H1 (cell line): ENCODE measurements at regions not wholly inside any gene's neighbourhood (a gene's known extent, or its start where the extent isn't known, plus 50 kb on each side); places are given as distances from the start of the nearest gene placed in this dataset.

Source experiments
- CTCF ChIA-PET: fragments of 300-600 bp; sonication (Branson Sonifier 250); formaldehyde crosslinking; loops from one replicate; lab custom pipeline; 2021; ENCODE audit not compliant: partially characterized antibody; lab: Charles Lee
- POLR2A ChIA-PET: fragments of 300-600 bp; sonication (Branson Sonifier 250); formaldehyde crosslinking; loops from one replicate; lab custom pipeline; 2021; ENCODE audit warnings: inconsistent platforms; ENCODE audit not compliant: partially characterized antibody; lab: Charles Lee
- DNase-seq, 2 experiments: peaks; one replicate each; pipeline versions ENCODE4 v3.0.0 to v3.0.0-alpha.2; 2010 to 2022; ENCODE audit warnings: low spot score in 2 of 2, low read depth in 1 of 2, mixed read lengths in 1 of 2
- FAIRE-seq: peaks from 2 replicates; lab custom pipeline; 2011; peaks lifted over from hg19 to GRCh38; lab: Jason Lieb, UNC
- H2AFZ ChIP-seq: 2 replicates; pipeline ENCODE4 v1.8.1; 2012; ENCODE audit warnings: low read length, inconsistent platforms
- H2AK5ac ChIP-seq: 2 replicates; pipeline ENCODE4 v1.6.1; 2013; ENCODE audit warnings: low read depth, low read length
- H2BK120ac ChIP-seq: replicated peaks from 2 replicates; pipeline ENCODE3; 2013; ENCODE audit warnings: low read depth, low read length, inconsistent platforms
- H2BK12ac ChIP-seq: 2 replicates; pipeline ENCODE4 v1.6.1; 2013; ENCODE audit warnings: low read depth, low read length
- H2BK15ac ChIP-seq: 2 replicates; pipeline ENCODE4 v1.6.1; 2013; ENCODE audit warnings: low read length
- H2BK20ac ChIP-seq: 2 replicates; pipeline ENCODE4 v1.6.1; 2013; ENCODE audit warnings: low read length
- H2BK5ac ChIP-seq: 2 replicates; pipeline ENCODE4 v1.6.1; 2013; ENCODE audit warnings: low read depth, low read length
- H3K14ac ChIP-seq: 2 replicates; pipeline ENCODE4 v1.6.1; 2013; ENCODE audit warnings: inconsistent platforms; ENCODE audit not compliant: insufficient read length
- H3K18ac ChIP-seq: 2 replicates; pipeline ENCODE4 v1.6.1; 2013; ENCODE audit warnings: low read length; ENCODE audit errors: extremely low read depth
- H3K23ac ChIP-seq: 2 replicates; pipeline ENCODE4 v1.6.1; 2013; ENCODE audit warnings: inconsistent platforms; ENCODE audit not compliant: insufficient read length
- H3K23me2 ChIP-seq: 2 replicates; pipeline ENCODE4 v1.6.1; 2013; ENCODE audit warnings: low read depth, low read length
- H3K27ac ChIP-seq: 2 replicates; pipeline ENCODE4 v1.6.1; 2011; ENCODE audit warnings: low read depth, low read length, inconsistent platforms
- H3K27me3 ChIP-seq, 4 experiments: replicated peaks in 1 of 4; 1 replicate in 1 of 4; 2 replicates in 3 of 4; pipeline versions ENCODE4 v1.6.1 to v1.8.1; 2011 to 2013; ENCODE audit warnings: low read length in 3 of 4, mild to moderate bottlenecking in 3 of 4, inconsistent platforms in 2 of 4, mixed read lengths in 2 of 4, moderate library complexity in 1 of 4; ENCODE audit not compliant: control insufficient read depth in 3 of 4, insufficient read depth in 3 of 4; ENCODE audit errors: extremely low read depth in 1 of 4
- H3K36me3 ChIP-seq, 4 experiments: 2 replicates each; pipeline versions ENCODE4 v1.6.1 to v1.8.1; 2011 to 2013; ENCODE audit warnings: mild to moderate bottlenecking in 4 of 4, low read length in 3 of 4, moderate library complexity in 2 of 4, control low read depth in 1 of 4, inconsistent platforms in 1 of 4; ENCODE audit not compliant: insufficient read depth in 4 of 4, control insufficient read depth in 2 of 4
- H3K4ac ChIP-seq: replicated peaks from 2 replicates; pipeline ENCODE3; 2013; ENCODE audit warnings: low read length, low read depth, mixed read lengths, inconsistent platforms; ENCODE audit not compliant: insufficient read length
- H3K4me1 ChIP-seq, 4 experiments: replicated peaks in 1 of 4; 1 replicate in 1 of 4; 2 replicates in 3 of 4; pipeline versions ENCODE4 v1.6.1 to v1.8.1; 2011 to 2013; ENCODE audit warnings: low read length in 3 of 4, inconsistent platforms in 2 of 4, mixed read lengths in 1 of 4; ENCODE audit not compliant: insufficient read depth in 4 of 4, control insufficient read depth in 3 of 4
- H3K4me2 ChIP-seq, 2 experiments: 2 replicates each; pipeline versions ENCODE4 v1.6.1 to v1.8.1; 2011 to 2013; ENCODE audit warnings: low read depth in 2 of 2, low read length in 2 of 2, control low read depth in 1 of 2, inconsistent platforms in 1 of 2, mild to moderate bottlenecking in 1 of 2; ENCODE audit not compliant: insufficient read depth in 1 of 2
- H3K4me3 ChIP-seq, 4 experiments: fragments of 200-600, 300-600 bp in 1 of 4; sonication (generic), shearing (Covaris generic), sonication (Bioruptor Twin) in 1 of 4; 2 replicates each; pipeline versions ENCODE4 v1.5.1 to v1.8.1; 2011 to 2016; ENCODE audit warnings: low read length in 4 of 4, low read depth in 3 of 4, control low read depth in 2 of 4, inconsistent platforms in 2 of 4, mild to moderate bottlenecking in 2 of 4, mixed read lengths in 1 of 4, moderate library complexity in 1 of 4; ENCODE audit not compliant: insufficient read depth in 2 of 4; ENCODE audit errors: extremely low read depth in 1 of 4
- H3K56ac ChIP-seq: replicated peaks from 2 replicates; pipeline ENCODE3; 2013; ENCODE audit warnings: low read depth, mild to moderate bottlenecking, mixed read lengths, low read length, inconsistent platforms; ENCODE audit not compliant: insufficient read length
- H3K79me1 ChIP-seq: 2 replicates; pipeline ENCODE4 v1.6.1; 2013; ENCODE audit warnings: low read depth, low read length, control low read depth
- H3K79me2 ChIP-seq, 2 experiments: 2 replicates each; pipeline versions ENCODE4 v1.6.1 to v1.8.1; 2012 to 2013; ENCODE audit warnings: low read length in 2 of 2, mild to moderate bottlenecking in 2 of 2, inconsistent platforms in 1 of 2; ENCODE audit not compliant: insufficient read depth in 2 of 2, control insufficient read depth in 1 of 2
- H3K9ac ChIP-seq, 4 experiments: replicated peaks in 1 of 4; 1 replicate in 1 of 4; 2 replicates in 3 of 4; pipeline versions ENCODE4 v1.6.1 to v1.8.1; 2011 to 2013; ENCODE audit warnings: low read depth in 3 of 4, low read length in 3 of 4, control low read depth in 2 of 4, mild to moderate bottlenecking in 2 of 4, moderate library complexity in 2 of 4, inconsistent platforms in 1 of 4; ENCODE audit errors: extremely low read depth in 1 of 4
- H3K9me3 ChIP-seq, 2 experiments: 2 replicates each; pipeline versions ENCODE4 v1.6.1 to v1.8.1; 2012 to 2013; ENCODE audit warnings: mild to moderate bottlenecking in 2 of 2, moderate library complexity in 2 of 2, control low read depth in 1 of 2, inconsistent platforms in 1 of 2, low read depth in 1 of 2, low read length in 1 of 2, mixed read lengths in 1 of 2; ENCODE audit not compliant: insufficient read depth in 2 of 2
- H4K20me1 ChIP-seq, 2 experiments: replicated peaks in 1 of 2; 2 replicates each; pipeline versions ENCODE3 to v1.8.1; 2011 to 2013; ENCODE audit warnings: inconsistent platforms in 2 of 2, low read length in 2 of 2, mild to moderate bottlenecking in 1 of 2; ENCODE audit not compliant: insufficient read depth in 2 of 2, control insufficient read depth in 1 of 2
- H4K5ac ChIP-seq: 2 replicates; pipeline ENCODE4 v1.6.1; 2013; ENCODE audit warnings: low read length, low read depth, mixed read lengths, inconsistent platforms; ENCODE audit not compliant: insufficient read length
- H4K8ac ChIP-seq: 2 replicates; pipeline ENCODE4 v1.8.0; 2013; ENCODE audit warnings: mild to moderate bottlenecking, moderate library complexity, low read length, inconsistent platforms; ENCODE audit not compliant: insufficient read depth; ENCODE audit errors: extremely low read depth
- H4K91ac ChIP-seq: replicated peaks from 2 replicates; pipeline ENCODE3; 2013; ENCODE audit warnings: low read length, mixed read lengths, inconsistent platforms; ENCODE audit not compliant: insufficient read length
- CBX5 ChIP-seq: fragments of 300-800, 300-1000 bp; sonication (generic); IDR thresholded peaks from 2 replicates; pipeline ENCODE4 v1.7.1; 2016; ENCODE audit warnings: antibody characterized with exemption, low read length, low read depth
- KDM1A ChIP-seq: fragments of 200-600, 300-600 bp; sonication (generic); IDR thresholded peaks from 2 replicates; pipeline ENCODE4 v1.7.1; 2016; ENCODE audit warnings: mild to moderate bottlenecking, low read length, borderline replicate concordance
- POLR2A ChIP-seq, 2 experiments: IDR thresholded peaks; 1 replicate in 1 of 2; 2 replicates in 1 of 2; pipeline ENCODE4 v1.6.1; 2011; ENCODE audit warnings: low read depth in 2 of 2, low read length in 2 of 2, mild to moderate bottlenecking in 2 of 2; ENCODE audit errors: control extremely low read depth in 1 of 2
- POLR2AphosphoS5 ChIP-seq: IDR thresholded peaks from 2 replicates; pipeline ENCODE4 v1.6.1; 2011; ENCODE audit warnings: low read depth, low read length
- SP1 ChIP-seq: IDR thresholded peaks from 2 replicates; pipeline ENCODE4 v1.6.1; 2011; ENCODE audit warnings: low read depth, low read length
- TAF1 ChIP-seq: IDR thresholded peaks from 2 replicates; pipeline ENCODE4 v1.6.1; 2011; ENCODE audit warnings: mild to moderate bottlenecking, low read depth, low read length
- WGBS, 2 experiments: shearing (Covaris generic) in 1 of 2; methylation state at CpG; one replicate each; pipeline versions ENCODE4 v1.1.6 to v1.1.7; 2013 to 2015; ENCODE audit warnings: low lambda C conversion rate in 2 of 2, mixed read lengths in 2 of 2, inconsistent platforms in 1 of 2, low coverage in 1 of 2, missing lambda C conversion rate in 1 of 2; ENCODE audit not compliant: insufficient replicate concordance in 2 of 2, insufficient coverage in 1 of 2, insufficient read length in 1 of 2; ENCODE audit errors: extremely low coverage in 1 of 2, missing lambda C conversion rate in 1 of 2; 5-methylcytosine and 5-hydroxymethylcytosine counted together

DNA sequence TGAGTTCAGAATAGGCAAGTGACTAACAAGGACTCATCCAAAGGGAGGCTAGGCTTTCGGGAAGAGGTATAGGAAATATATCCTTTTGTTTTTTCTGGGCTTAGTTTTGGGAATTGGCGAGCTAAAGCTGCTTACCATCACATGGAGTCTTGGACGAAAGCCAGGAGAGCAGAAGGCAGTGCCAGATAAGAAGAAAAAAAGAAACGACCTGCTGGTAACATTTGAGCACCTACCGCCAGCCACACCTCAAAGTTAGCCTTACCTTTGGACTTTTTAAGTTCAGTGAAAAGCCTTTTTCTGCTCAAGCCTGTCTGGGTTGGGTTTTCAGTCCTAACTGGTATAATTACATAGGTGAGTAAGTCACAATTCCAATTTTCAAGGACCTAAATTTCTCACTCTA lies 85.1 kb upstream of the LCORL start:
- Histone ChIP-seq H3K9ac (no peak overlapping the region), H3K79me1 (no peaks in the 10 kb centered on the region), H2BK20ac (no peak overlapping the region), H2BK15ac (no peak overlapping the region), H2BK120ac (no peak overlapping the region), H3K18ac (no peak overlapping the region), H3K4me3 (no peak overlapping the region), H3K79me2 (no peaks in the 10 kb centered on the region), H3K9me3 (peaks cover 66 to 69% of the 10 kb centered on the region in 2 experiments), H3K27ac (no peak overlapping the region), H2AK5ac (no peak overlapping the region), H3K4me2 (no peak overlapping the region), H3K27me3 (no peaks in the 10 kb centered on the region), H4K91ac (no peak overlapping the region), H3K14ac (no peak overlapping the region), H4K8ac (no peak overlapping the region), H2BK12ac (no peak overlapping the region), H3K4me1 (no peaks in the 10 kb centered on the region), H3K23ac (no peak overlapping the region), H3K56ac (no peak overlapping the region), H4K5ac (no peak overlapping the region), H3K23me2 (no peaks in the 10 kb centered on the region), H4K20me1 (no peaks in the 10 kb centered on the region), H2BK5ac (no peak overlapping the region), H3K4ac (no peak overlapping the region), H2AFZ (no peak overlapping the region), H3K36me3 (no peaks in the 10 kb centered on the region)
- 79% methylated on average over 5 of the region's 5 CpGs; no CpG with 5 or more reads in 1 of the 2 experiments for WGBS, 2 experiments
- TF ChIP-seq SP1 (no peak), CBX5 (no peak), POLR2A (IDR thresholded peaks at IDR 0.05; ENCODE audit: control extremely low read depth in 1 of 2, low read depth in 2 of 2, low read length in 2 of 2) (no peak), POLR2AphosphoS5 (no peak), TAF1 (no peak), KDM1A (no peak)
- ChIA-PET CTCF (no interaction called here), POLR2A (no interaction called here)
- DNase-seq (no peak), FAIRE-seq (no peak)
